A549 (cell line): ENCODE measurements at regions not wholly inside any gene's neighbourhood (a gene's known extent, or its start where the extent isn't known, plus 50 kb on each side); places are given as distances from the start of the nearest gene placed in this dataset.

ENCODE experiments used
- ATAC-seq, 2 experiments: fragments of 200-7000 bp in 1 of 2; fragments of >200 bp in 1 of 2; cut with Nextera tagmentation in 1 of 2; cut with Tn5 transposase in 1 of 2; 3 replicates each; pipeline versions ENCODE4 v1.8.0 to v1.9.1; 2018 to 2020; ENCODE audit warnings: mild to moderate bottlenecking in 1 of 2, moderate library complexity in 1 of 2
- CTCF ChIA-PET: fragments of 300-600 bp; sonication (Branson Sonifier 250); formaldehyde crosslinking; extraction: SDS; loops from one replicate; lab custom pipeline; 2021; ENCODE audit warnings: antibody characterized with exemption, inconsistent platforms; lab: Yijun Ruan, JAX
- POLR2A ChIA-PET: fragments of 350-600 bp; formaldehyde crosslinking; extraction: SDS; loops from one replicate; lab custom pipeline; 2021; ENCODE audit warnings: antibody characterized with exemption, inconsistent platforms; lab: Yijun Ruan, JAX
- DNase-seq, 2 experiments: peaks; one replicate each; pipeline versions ENCODE4 v3.0.0 to v3.0.0-alpha.2; 2011 to 2016; ENCODE audit warnings: low read depth in 1 of 2, low spot score in 1 of 2
- FAIRE-seq: peaks from 2 replicates; lab custom pipeline; 2011; peaks lifted over from hg19 to GRCh38; lab: Jason Lieb, UNC
- H3K27ac ChIP-seq, 2 experiments: fragments of >200 bp; sonication (Bioruptor Twin); formaldehyde crosslinking; 3 replicates each; pipeline ENCODE4 v1.5.1; 2016 to 2017
- H3K4me1 ChIP-seq: fragments of >200 bp; sonication (Bioruptor Twin); formaldehyde crosslinking; 3 replicates; pipeline ENCODE4 v1.6.1; 2016
- H3K4me2 ChIP-seq: fragments of >200 bp; sonication (Bioruptor Twin); formaldehyde crosslinking; 3 replicates; pipeline ENCODE4 v1.6.1; 2016
- H3K4me3 ChIP-seq: fragments of >200 bp; sonication (Bioruptor Twin); formaldehyde crosslinking; 3 replicates; pipeline ENCODE4 v1.5.1; 2016
- H3K9me3 ChIP-seq: fragments of >200 bp; sonication (Bioruptor Twin); formaldehyde crosslinking; 3 replicates; pipeline ENCODE4 v1.6.1; 2016
- CBX2 ChIP-seq: fragments of 200-600 bp; sonication (generic); IDR thresholded peaks from 2 replicates; pipeline ENCODE4 v1.6.1; 2016; ENCODE audit warnings: low read depth, mild to moderate bottlenecking, borderline replicate concordance
- CHD4 ChIP-seq: fragments of 200-600 bp; sonication (generic); IDR thresholded peaks from 2 replicates; pipeline ENCODE4 v1.6.1; 2016; ENCODE audit warnings: antibody characterized with exemption, mild to moderate bottlenecking, borderline replicate concordance
- EP300 ChIP-seq, 2 experiments: fragments of >200 bp; sonication (Bioruptor Twin); formaldehyde crosslinking; IDR thresholded peaks; 2 replicates in 1 of 2; 3 replicates in 1 of 2; pipeline ENCODE4 v1.6.1; 2016 to 2017
- FOXS1 ChIP-seq: fragments of 250-450 bp; sonication (Bioruptor Pico); IDR thresholded peaks from 2 replicates; pipeline ENCODE4 v1.5.0; 2020; ENCODE audit warnings: mild to moderate bottlenecking, moderate library complexity
- GATA3 ChIP-seq: IDR thresholded peaks from 2 replicates; pipeline ENCODE4 v1.6.1; 2012; ENCODE audit warnings: borderline replicate concordance
- HDAC2 ChIP-seq: fragments of 200-600 bp; sonication (generic); IDR thresholded peaks from 2 replicates; pipeline ENCODE4 v1.6.1; 2016
- HEYL ChIP-seq: fragments of 250-450 bp; sonication (Bioruptor Pico); IDR thresholded peaks from 2 replicates; pipeline ENCODE4 v1.8.0; 2021; ENCODE audit warnings: mild to moderate bottlenecking, moderate library complexity
- HOXA7 ChIP-seq: fragments of 250-450 bp; sonication (Bioruptor Pico); IDR thresholded peaks from 2 replicates; pipeline ENCODE4 v1.5.0; 2020; ENCODE audit warnings: mild to moderate bottlenecking, moderate library complexity
- HOXB13 ChIP-seq: fragments of 250-450 bp; sonication (Bioruptor Pico); IDR thresholded peaks from 2 replicates; pipeline ENCODE4 v1.5.0; 2020; ENCODE audit warnings: low read depth, mild to moderate bottlenecking, moderate library complexity
- JUN ChIP-seq, 2 experiments: fragments of >200 bp; sonication (Bioruptor Twin); formaldehyde crosslinking; IDR thresholded peaks; 2 replicates in 1 of 2; 3 replicates in 1 of 2; pipeline ENCODE4 v1.6.1; 2016 to 2017
- MAZ ChIP-seq: fragments of 150-350 bp; IDR thresholded peaks from 2 replicates; pipeline ENCODE4 v1.6.1; 2014; ENCODE audit warnings: antibody characterized with exemption, low read depth, low read length, borderline replicate concordance
- MYC ChIP-seq: IDR thresholded peaks from 2 replicates; pipeline ENCODE4 v1.6.1; 2012; ENCODE audit warnings: mild to moderate bottlenecking, inconsistent platforms, low read length, improper control_type of control experiment, borderline replicate concordance
- NFE2L2 ChIP-seq: fragments of 150-350 bp; conservative IDR thresholded peaks from 2 replicates; pipeline ENCODE4 v1.6.1; 2014; ENCODE audit warnings: low read length
- POLR2A ChIP-seq: IDR thresholded peaks from 2 replicates; pipeline ENCODE4 v1.6.1; 2012; ENCODE audit warnings: mild to moderate bottlenecking, low read length
- RAD21 ChIP-seq, 2 experiments: fragments of >200 bp in 1 of 2; sonication (Bioruptor Twin) in 1 of 2; formaldehyde crosslinking in 1 of 2; IDR thresholded peaks in 1 of 2; conservative IDR thresholded peaks in 1 of 2; 2 replicates in 1 of 2; 3 replicates in 1 of 2; pipeline ENCODE4 v1.6.1; 2012 to 2018; ENCODE audit warnings: inconsistent platforms in 1 of 2
- RNF2 ChIP-seq: fragments of 200-600 bp; sonication (generic); IDR thresholded peaks from 2 replicates; pipeline ENCODE4 v1.6.1; 2016; ENCODE audit warnings: low read depth, mild to moderate bottlenecking, antibody characterized with exemption, moderate library complexity, borderline replicate concordance
- TFCP2L1 ChIP-seq: fragments of 250-450 bp; sonication (Bioruptor Pico); IDR thresholded peaks from 2 replicates; pipeline ENCODE4 v1.5.0; 2021; ENCODE audit warnings: mild to moderate bottlenecking
- ZC3H11A ChIP-seq: fragments of 450-650 bp; IDR thresholded peaks from 2 replicates; pipeline ENCODE4 v1.6.1; 2014; ENCODE audit warnings: antibody characterized with exemption, mild to moderate bottlenecking
- ZFP36 ChIP-seq: fragments of 450-650 bp; IDR thresholded peaks from 2 replicates; pipeline ENCODE4 v1.6.1; 2014; ENCODE audit warnings: borderline replicate concordance; ENCODE audit not compliant: partially characterized antibody
- ZSCAN20 ChIP-seq: fragments of 250-450 bp; sonication (Bioruptor Pico); IDR thresholded peaks from 2 replicates; pipeline ENCODE4 v1.8.0; 2022; ENCODE audit warnings: mild to moderate bottlenecking, moderate library complexity
- WGBS: methylation state at CpG from one replicate; pipeline ENCODE4 v1.1.6; 2017; ENCODE audit errors: missing lambda C conversion rate; 5-methylcytosine and 5-hydroxymethylcytosine counted together
- TF ChIP-seq, protein P1 (sequence below): IDR thresholded peaks from 2 replicates; pipeline ENCODE4 v1.6.1; 2012
- TF ChIP-seq, protein P2 (sequence below): fragments of 250-450 bp; sonication (Bioruptor Pico); IDR thresholded peaks from 2 replicates; pipeline ENCODE4 v1.5.0; 2020; ENCODE audit warnings: low read depth, mild to moderate bottlenecking, moderate library complexity
- TF ChIP-seq, protein P3 (sequence below): IDR thresholded peaks from 2 replicates; pipeline ENCODE4 v1.6.1; 2012; ENCODE audit warnings: low read depth, borderline replicate concordance
- TF ChIP-seq, protein P4 (sequence below): fragments of >200 bp; sonication (Bioruptor Twin); formaldehyde crosslinking; IDR thresholded peaks from 2 replicates; pipeline ENCODE4 v1.6.1; 2016
- TF ChIP-seq, protein P5 (sequence below): fragments of 250-450 bp; sonication (Bioruptor Pico); IDR thresholded peaks from 2 replicates; pipeline ENCODE4 v1.5.0; 2021; ENCODE audit warnings: mild to moderate bottlenecking, moderate library complexity, borderline replicate concordance
- TF ChIP-seq, protein P6 (sequence below): fragments of >200 bp; sonication (Bioruptor Twin); formaldehyde crosslinking; IDR thresholded peaks from 3 replicates; pipeline ENCODE4 v1.6.1; 2016

DNA sequence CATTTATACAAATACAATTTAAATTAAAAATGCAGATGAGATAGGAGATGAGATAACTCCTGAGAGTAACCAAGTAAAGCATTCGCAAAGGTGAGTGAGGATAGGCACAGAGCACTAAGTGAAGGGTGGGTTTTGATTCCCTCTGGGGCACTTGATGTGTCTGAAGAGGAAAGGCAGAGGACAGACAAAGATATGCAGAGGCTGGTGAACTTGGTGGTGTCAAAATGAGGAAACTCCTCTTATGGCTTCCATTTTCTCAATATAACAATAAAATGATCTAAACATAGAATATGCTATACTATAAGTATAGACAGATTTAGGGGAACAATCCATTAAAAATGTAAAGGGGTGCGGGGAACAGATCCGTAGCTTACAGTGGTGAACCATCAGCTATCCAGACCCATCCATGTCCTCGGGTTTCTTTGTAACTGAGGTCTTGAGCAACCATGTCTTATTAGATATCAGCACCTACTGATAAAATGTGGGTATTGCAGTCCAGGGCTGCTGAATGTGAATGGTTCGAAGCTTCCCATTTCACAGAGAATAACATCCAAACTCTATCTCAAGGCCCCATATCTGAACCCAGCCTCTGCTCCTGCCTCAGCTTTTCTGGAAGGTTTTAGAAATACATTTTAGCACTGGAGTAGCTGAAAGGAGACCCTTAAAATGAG lies 73.9 kb upstream of the SLC10A2 start:
- H3K9me3 ChIP-seq = no peaks in the 10 kb centered on the region
- TF ChIP-seq RAD21 (conservative IDR thresholded peaks at IDR 0.05 in 1 of 2, IDR thresholded peaks at IDR 0.05 in 1 of 2) (peak in 1 of 2 experiments; percentile 32; a peak in 1 of 5 replicates), ZSCAN20 (CRISPR knock-in tag) (no peak), HOXB13 (CRISPR knock-in tag) (no peak), CBX2 (no peak)
- ATAC-seq (peak in 1 of 2 experiments; percentile 60; a peak in 2 of 6 replicates), FAIRE-seq (no peak), DNase-seq (peak; percentile 4 to 10)
- CTCF ChIA-PET = no interaction called here
- POLR2A ChIA-PET = no interaction called here
- H3K4me1 ChIP-seq = no peaks in the 10 kb centered on the region
- H3K4me2 ChIP-seq = no peak overlapping the region
- H3K4me3 ChIP-seq = no peak overlapping the region
- 23% methylated on average over 5 of the region's 5 CpGs for WGBS
- H3K27ac ChIP-seq = no peak overlapping the region

DNA sequence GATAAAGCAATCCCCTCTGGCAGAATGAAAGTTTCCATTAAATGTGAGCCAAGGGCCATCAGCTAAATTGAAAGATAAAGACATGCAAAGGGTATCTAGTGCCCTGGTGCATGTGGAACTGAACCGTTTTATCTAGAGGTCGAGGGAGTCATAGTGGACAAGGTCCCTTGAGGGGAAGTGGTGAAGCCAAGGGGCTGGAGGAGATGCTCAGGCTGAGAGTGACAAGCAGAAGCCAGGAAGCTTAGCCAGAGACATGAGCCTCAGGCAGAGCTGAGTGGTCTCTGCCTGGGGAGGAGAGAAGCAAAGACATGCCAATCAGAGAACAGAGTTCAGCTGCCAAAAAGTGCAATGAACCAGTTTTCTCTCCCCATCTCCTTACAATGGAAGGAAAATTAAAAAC lies 68.1 kb upstream of the SLC10A2 start:
- CTCF ChIA-PET = no interaction called here
- Histone ChIP-seq H3K4me1 (no peaks in the 10 kb centered on the region), H3K9me3 (no peaks in the 10 kb centered on the region), H3K4me3 (no peak overlapping the region)
- DNase-seq = no peak
- TF ChIP-seq MAZ = no peak
- TF ChIP-seq CHD4 = no peak
- no peak for TF ChIP-seq HOXB13 (CRISPR knock-in tag)
- TF ChIP-seq RNF2 = no peak
- TF ChIP-seq, protein P1, sequence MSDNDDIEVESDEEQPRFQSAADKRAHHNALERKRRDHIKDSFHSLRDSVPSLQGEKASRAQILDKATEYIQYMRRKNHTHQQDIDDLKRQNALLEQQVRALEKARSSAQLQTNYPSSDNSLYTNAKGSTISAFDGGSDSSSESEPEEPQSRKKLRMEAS = no peak
- TF ChIP-seq MYC = no peak
- TF ChIP-seq, protein P2, sequence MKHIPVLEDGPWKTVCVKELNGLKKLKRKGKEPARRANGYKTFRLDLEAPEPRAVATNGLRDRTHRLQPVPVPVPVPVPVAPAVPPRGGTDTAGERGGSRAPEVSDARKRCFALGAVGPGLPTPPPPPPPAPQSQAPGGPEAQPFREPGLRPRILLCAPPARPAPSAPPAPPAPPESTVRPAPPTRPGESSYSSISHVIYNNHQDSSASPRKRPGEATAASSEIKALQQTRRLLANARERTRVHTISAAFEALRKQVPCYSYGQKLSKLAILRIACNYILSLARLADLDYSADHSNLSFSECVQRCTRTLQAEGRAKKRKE = no peak
- no peak for TF ChIP-seq EP300 (IDR thresholded peaks at IDR 0.05)
- no peak for TF ChIP-seq NFE2L2
- TF ChIP-seq, protein P3, sequence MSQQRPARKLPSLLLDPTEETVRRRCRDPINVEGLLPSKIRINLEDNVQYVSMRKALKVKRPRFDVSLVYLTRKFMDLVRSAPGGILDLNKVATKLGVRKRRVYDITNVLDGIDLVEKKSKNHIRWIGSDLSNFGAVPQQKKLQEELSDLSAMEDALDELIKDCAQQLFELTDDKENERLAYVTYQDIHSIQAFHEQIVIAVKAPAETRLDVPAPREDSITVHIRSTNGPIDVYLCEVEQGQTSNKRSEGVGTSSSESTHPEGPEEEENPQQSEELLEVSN = no peak
- no peak for TF ChIP-seq GATA3
- TF ChIP-seq ZSCAN20 (CRISPR knock-in tag) = no peak
- TF ChIP-seq JUN (IDR thresholded peaks at IDR 0.05) = no peak
- TF ChIP-seq, protein P4, sequence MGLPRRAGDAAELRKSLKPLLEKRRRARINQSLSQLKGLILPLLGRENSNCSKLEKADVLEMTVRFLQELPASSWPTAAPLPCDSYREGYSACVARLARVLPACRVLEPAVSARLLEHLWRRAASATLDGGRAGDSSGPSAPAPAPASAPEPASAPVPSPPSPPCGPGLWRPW = no peak
- TF ChIP-seq FOXS1 = no peak
- TF ChIP-seq, protein P5, sequence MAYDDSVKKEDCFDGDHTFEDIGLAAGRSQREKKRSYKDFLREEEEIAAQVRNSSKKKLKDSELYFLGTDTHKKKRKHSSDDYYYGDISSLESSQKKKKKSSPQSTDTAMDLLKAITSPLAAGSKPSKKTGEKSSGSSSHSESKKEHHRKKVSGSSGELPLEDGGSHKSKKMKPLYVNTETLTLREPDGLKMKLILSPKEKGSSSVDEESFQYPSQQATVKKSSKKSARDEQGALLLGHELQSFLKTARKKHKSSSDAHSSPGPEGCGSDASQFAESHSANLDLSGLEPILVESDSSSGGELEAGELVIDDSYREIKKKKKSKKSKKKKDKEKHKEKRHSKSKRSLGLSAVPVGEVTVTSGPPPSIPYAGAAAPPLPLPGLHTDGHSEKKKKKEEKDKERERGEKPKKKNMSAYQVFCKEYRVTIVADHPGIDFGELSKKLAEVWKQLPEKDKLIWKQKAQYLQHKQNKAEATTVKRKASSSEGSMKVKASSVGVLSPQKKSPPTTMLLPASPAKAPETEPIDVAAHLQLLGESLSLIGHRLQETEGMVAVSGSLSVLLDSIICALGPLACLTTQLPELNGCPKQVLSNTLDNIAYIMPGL (CRISPR knock-in tag) = no peak
- TF ChIP-seq POLR2A = no peak
- no peak for TF ChIP-seq HDAC2
- no peak for TF ChIP-seq TFCP2L1
- TF ChIP-seq, all 56 proteins: peak for 0
- Histone ChIP-seq H3K27ac (no peak overlapping the region), H3K4me2 (no peak overlapping the region)
- FAIRE-seq (no peak), ATAC-seq (no peak)
- POLR2A ChIA-PET = no interaction called here
- WGBS = 6% methylated on average over 2 of the region's 2 CpGs

DNA sequence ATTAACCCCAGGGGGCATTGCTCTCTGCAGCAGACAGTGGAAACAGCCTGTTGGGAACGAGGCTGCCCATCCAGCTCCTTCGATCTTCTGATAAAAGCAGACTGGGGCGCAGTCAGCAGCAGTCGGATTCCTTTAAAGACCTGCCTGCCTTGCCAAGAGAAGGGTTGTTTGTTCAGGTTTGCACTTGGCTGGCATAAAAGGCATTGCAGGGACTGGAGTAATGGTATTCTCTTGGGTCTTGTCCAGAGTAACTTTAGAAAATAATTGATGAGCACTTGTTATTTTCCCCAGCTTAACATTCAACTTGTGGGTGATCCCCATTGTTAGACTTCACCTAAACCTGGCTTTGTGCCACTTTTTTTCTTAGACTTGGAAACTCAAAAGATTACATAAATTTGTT lies 67.3 kb upstream of the SLC10A2 start:
- FAIRE-seq (no peak), ATAC-seq (no peak), DNase-seq (no peak)
- Histone ChIP-seq H3K4me1 (no peaks in the 10 kb centered on the region), H3K4me2 (no peak overlapping the region), H3K4me3 (no peak overlapping the region), H3K9me3 (no peaks in the 10 kb centered on the region), H3K27ac (no peak overlapping the region)
- ChIA-PET CTCF (no interaction called here), POLR2A (no interaction called here)
- 0% methylated on average over 4 of the region's 4 CpGs for WGBS
- TF ChIP-seq ZSCAN20 (CRISPR knock-in tag) (no peak), HOXB13 (CRISPR knock-in tag) (no peak), GATA3 (no peak), ZFP36 (no peak), HEYL (no peak), ZC3H11A (no peak), HOXA7 (CRISPR knock-in tag) (no peak), JUN (IDR thresholded peaks at IDR 0.05) (no peak)
- TF ChIP-seq, protein P6, sequence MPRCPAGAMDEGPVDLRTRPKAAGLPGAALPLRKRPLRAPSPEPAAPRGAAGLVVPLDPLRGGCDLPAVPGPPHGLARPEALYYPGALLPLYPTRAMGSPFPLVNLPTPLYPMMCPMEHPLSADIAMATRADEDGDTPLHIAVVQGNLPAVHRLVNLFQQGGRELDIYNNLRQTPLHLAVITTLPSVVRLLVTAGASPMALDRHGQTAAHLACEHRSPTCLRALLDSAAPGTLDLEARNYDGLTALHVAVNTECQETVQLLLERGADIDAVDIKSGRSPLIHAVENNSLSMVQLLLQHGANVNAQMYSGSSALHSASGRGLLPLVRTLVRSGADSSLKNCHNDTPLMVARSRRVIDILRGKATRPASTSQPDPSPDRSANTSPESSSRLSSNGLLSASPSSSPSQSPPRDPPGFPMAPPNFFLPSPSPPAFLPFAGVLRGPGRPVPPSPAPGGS = no peak
